Neural crest cell (in vitro differentiated cells): ENCODE measurements at regions not wholly inside any gene's neighbourhood (a gene's known extent, or its start where the extent isn't known, plus 50 kb on each side); places are given as distances from the start of the nearest gene placed in this dataset.

Experiments used
- DNase-seq: peaks from one replicate; pipeline ENCODE4 v3.0.0; 2021; ENCODE audit warnings: low read depth, mixed read lengths, low spot score
- H3K27ac Mint-ChIP-seq: one replicate; pipeline ENCODE4 v1.8.0; 2021; ENCODE audit warnings: mild to moderate bottlenecking, mixed read lengths; ENCODE audit not compliant: unreplicated experiment
- H3K27me3 Mint-ChIP-seq: 2 replicates; pipeline ENCODE4 v1.8.0; 2021; ENCODE audit warnings: low read depth, mild to moderate bottlenecking, mixed read lengths
- H3K36me3 Mint-ChIP-seq: 2 replicates; pipeline ENCODE4 v1.8.0; 2021; ENCODE audit warnings: low read depth, mild to moderate bottlenecking, mixed read lengths
- H3K4me1 Mint-ChIP-seq: 2 replicates; pipeline ENCODE4 v1.8.0; 2021; ENCODE audit warnings: mixed read lengths
- H3K4me3 Mint-ChIP-seq: one replicate; pipeline ENCODE4 v1.8.0; 2021; ENCODE audit warnings: mild to moderate bottlenecking, mixed read lengths
- H3K9me3 Mint-ChIP-seq: 2 replicates; pipeline ENCODE4 v1.8.0; 2021; ENCODE audit warnings: mixed read lengths
- CTCF ChIP-seq: fragments of 200-600 bp; sonication (generic); conservative IDR thresholded peaks from 2 replicates; pipeline ENCODE4 v1.5.0; 2021; ENCODE audit warnings: antibody characterized with exemption, mild to moderate bottlenecking

- H3K27me3 Mint-ChIP-seq, result no peaks in the 10 kb centered on the region
- H3K36me3 Mint-ChIP-seq, result no peaks in the 10 kb centered on the region
- DNase-seq, result no peak
- H3K27ac Mint-ChIP-seq, result no peak overlapping the region
- no peak for TF ChIP-seq CTCF
- H3K4me3 Mint-ChIP-seq, result no peak overlapping the region
- H3K9me3 Mint-ChIP-seq, result no peaks in the 10 kb centered on the region
- H3K4me1 Mint-ChIP-seq, result no peaks in the 10 kb centered on the region
Measured at GRCh38 chr15:36210426-36210825, 369.0 kb upstream of the CDIN1 start.

- no peak for DNase-seq
- Mint-ChIP-seq H3K9me3 (peaks cover 6% of the 10 kb centered on the region), H3K36me3 (no peaks in the 10 kb centered on the region), H3K4me3 (no peak overlapping the region), H3K27ac (no peak overlapping the region), H3K27me3 (no peaks in the 10 kb centered on the region), H3K4me1 (no peaks in the 10 kb centered on the region)
- TF ChIP-seq CTCF, result no peak
Measured at GRCh38 chr15:36218322-36218721, 361.1 kb upstream of the CDIN1 start.

GRCh38 chr15:36218991-36219390 lies 360.4 kb upstream of the CDIN1 start:
- Mint-ChIP-seq H3K4me1 (no peaks in the 10 kb centered on the region), H3K9me3 (peaks cover 9% of the 10 kb centered on the region), H3K4me3 (no peak overlapping the region), H3K27me3 (no peaks in the 10 kb centered on the region), H3K36me3 (peaks cover 3% of the 10 kb centered on the region), H3K27ac (no peak overlapping the region)
- no peak for TF ChIP-seq CTCF
- DNase-seq, result no peak

GRCh38 chr15:36221992-36222391 lies 357.4 kb upstream of the CDIN1 start:
- Mint-ChIP-seq H3K9me3 (peaks cover 13% of the 10 kb centered on the region), H3K27ac (no peak overlapping the region)
- TF ChIP-seq CTCF, result no peak

GRCh38 chr15:36230776-36231175 lies 348.6 kb upstream of the CDIN1 start:
- Mint-ChIP-seq H3K36me3 (no peaks in the 10 kb centered on the region), H3K4me3 (no peak overlapping the region), H3K27me3 (no peaks in the 10 kb centered on the region), H3K27ac (peak overlapping the region; percentile 32), H3K9me3 (peaks cover 2% of the 10 kb centered on the region), H3K4me1 (no peaks in the 10 kb centered on the region)
- no peak for DNase-seq
- TF ChIP-seq CTCF, result no peak

More at GRCh38 chr15:36221992-36222391, 357.4 kb upstream of the CDIN1 start:
- no peak for DNase-seq
- Mint-ChIP-seq H3K4me1 (no peaks in the 10 kb centered on the region), H3K36me3 (peaks cover 3% of the 10 kb centered on the region), H3K4me3 (no peak overlapping the region), H3K27me3 (no peaks in the 10 kb centered on the region)

GRCh38 chr15:36232491-36232890 lies 346.9 kb upstream of the CDIN1 start:
- no peaks in the 10 kb centered on the region for H3K27me3 Mint-ChIP-seq
- no peak for TF ChIP-seq CTCF
- no peaks in the 10 kb centered on the region for H3K36me3 Mint-ChIP-seq
- H3K4me1 Mint-ChIP-seq, result no peaks in the 10 kb centered on the region
- DNase-seq, result no peak
- peaks cover 2% of the 10 kb centered on the region for H3K9me3 Mint-ChIP-seq
- no peak overlapping the region for H3K4me3 Mint-ChIP-seq
- H3K27ac Mint-ChIP-seq, result no peak overlapping the region
